NCI-H82 treated with DMSO at 0.1 percent for 48 hours (cell line): ENCODE measurements at regions not wholly inside any gene's neighbourhood (a gene's known extent, or its start where the extent isn't known, plus 50 kb on each side); places are given as distances from the start of the nearest gene placed in this dataset.
A peak's percentile ranks its signal among the peaks of the same experiment; 100 is the strongest.

Source experiments
- DNase-seq: peaks from one replicate; lab custom pipeline; 2025; ENCODE audit not compliant: unreplicated experiment; lab: John Stamatoyannopoulos, UW

- DNase-seq: no peak
Measured at GRCh38 chr20:20832715-20833114, 120.3 kb upstream of the RALGAPA2 start.

DNA sequence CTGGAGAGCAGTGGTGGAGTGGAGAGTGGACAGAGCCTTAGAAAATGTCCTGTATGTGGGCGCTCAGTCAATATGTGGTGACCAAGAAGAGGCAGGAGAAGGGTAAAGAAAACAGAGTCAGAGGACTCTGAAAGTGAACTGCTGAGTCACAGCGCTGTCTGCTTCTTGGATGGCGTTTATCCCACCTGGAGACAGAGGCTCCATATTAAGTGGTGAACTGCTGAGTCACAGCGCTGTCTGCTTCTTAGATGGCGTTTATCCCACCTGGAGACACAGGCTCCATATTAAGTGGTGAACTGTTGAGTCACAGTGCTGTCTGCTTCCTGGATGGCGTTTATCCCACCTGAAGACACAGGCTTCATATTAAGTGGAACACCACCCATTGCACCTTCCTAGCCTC, 119.3 kb upstream of the RALGAPA2 start:
- DNase-seq: no peak

DNA sequence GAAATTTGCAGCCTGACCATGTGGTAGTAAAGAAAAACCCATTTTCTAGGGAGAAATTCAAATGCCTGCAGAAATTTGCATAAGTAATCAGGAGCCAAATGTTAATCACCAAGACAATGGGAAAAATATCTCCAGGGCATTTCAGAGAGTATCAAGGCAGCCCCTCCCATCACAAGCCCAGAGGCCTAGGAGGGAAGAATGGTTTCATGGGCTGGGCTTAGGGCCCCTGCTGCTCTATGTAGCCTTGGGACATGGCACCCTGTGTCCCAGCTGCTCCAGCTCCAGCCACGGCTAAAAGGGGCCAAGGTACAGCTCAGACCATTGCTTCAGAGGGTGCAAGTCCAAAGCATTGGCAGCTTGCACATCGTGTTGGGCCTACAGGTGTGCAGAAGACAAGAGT, 117.2 kb upstream of the RALGAPA2 start:
- no peak for DNase-seq

GRCh38 chr20:20827992-20828597, 115.7 kb upstream of the RALGAPA2 start:
- no peak for DNase-seq

DNA sequence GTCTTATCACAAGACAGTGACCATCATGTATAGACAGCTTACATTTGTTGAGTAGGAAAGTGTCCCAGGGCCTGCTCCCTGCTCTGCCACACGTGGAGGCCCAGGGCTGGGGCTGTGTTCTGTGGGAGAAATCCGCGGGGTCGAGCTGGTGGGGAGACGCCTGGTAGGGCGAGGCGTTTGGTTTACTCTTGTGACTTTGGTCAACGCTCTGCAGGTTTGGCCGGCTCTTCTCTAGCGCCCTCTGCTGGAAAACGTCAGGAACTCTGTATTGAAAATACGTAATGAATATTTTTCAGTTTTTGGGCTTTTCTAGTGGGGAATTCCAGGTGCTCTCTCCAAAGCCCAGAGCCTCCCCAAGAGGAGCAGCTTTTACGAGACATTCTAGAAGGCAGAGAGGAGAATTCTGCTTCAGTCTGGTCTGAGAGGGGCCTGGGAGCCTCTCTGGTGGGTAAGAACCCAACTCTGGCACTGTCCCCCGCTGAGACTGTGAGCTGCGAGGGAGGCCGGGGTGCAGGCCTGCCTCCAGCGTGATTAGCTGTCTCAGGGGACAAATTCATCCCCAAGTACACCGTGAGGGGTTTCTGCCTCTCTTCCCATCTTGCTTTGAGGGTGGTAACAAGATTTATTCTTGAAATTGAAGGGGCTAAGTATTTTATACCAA, 112.6 kb upstream of the RALGAPA2 start:
- DNase-seq: peak; percentile 43

DNA sequence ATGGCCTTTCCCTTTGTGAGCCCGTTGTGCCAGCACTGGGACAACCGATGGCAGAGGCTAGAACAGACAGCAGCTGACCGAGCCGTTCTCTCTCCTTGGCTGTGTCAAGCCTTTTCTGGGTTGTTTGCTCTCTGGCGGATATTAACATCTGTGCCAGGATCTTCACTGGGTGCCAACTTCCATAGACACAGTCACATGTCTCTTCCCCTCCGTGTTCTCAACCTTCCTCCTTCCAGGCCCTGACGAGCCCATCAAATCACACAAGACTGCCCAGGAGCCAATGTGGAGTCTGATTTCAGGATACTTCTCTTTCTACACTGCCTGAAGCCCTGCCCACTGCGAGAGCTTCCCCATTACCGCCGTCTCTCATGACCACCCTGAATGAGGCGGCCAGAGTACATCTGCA, 111.0 kb upstream of the RALGAPA2 start:
- no peak for DNase-seq

DNA sequence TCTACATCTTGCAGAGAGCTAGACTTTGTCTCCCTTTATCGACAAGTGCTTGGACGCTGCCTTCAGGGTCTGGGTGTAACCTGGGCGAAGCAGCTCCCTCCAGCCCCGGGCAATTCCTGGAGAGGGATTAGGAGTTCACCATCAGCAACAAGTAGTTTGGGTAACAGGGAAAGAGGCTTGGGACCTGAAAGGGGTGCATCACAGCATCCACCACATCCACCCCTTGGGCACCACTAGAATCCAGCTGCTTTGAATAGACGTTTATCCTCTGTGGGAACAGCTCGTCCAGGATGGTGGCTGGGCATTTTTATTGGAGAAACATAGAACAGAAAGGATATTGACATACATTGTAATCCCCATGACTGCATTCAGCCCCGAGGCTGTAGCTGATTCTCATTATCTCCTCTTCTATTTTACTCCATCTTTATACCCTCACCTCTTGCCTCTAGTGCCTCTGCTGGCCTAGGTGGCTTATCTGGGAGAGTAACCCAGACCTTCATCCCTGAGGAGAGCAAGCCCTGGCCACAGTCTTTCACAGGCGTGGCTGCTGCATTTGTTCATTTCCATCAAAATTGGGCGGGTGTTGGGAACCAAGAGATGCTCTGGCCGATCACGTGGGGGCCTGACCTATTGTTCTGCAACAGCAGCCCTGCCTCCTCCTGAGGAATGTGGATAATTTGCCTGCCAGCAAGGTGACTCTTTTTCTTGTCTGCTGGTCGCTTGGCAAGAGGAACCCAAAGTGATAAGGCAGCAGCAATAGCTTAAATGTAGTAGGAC, 109.2 kb upstream of the RALGAPA2 start:
- no peak for DNase-seq

- no peak for DNase-seq
Measured at GRCh38 chr20:20820785-20821483, 108.5 kb upstream of the RALGAPA2 start.

GRCh38 chr20:20820104-20820503, 107.7 kb upstream of the RALGAPA2 start:
- peak; percentile 70 for DNase-seq

DNA sequence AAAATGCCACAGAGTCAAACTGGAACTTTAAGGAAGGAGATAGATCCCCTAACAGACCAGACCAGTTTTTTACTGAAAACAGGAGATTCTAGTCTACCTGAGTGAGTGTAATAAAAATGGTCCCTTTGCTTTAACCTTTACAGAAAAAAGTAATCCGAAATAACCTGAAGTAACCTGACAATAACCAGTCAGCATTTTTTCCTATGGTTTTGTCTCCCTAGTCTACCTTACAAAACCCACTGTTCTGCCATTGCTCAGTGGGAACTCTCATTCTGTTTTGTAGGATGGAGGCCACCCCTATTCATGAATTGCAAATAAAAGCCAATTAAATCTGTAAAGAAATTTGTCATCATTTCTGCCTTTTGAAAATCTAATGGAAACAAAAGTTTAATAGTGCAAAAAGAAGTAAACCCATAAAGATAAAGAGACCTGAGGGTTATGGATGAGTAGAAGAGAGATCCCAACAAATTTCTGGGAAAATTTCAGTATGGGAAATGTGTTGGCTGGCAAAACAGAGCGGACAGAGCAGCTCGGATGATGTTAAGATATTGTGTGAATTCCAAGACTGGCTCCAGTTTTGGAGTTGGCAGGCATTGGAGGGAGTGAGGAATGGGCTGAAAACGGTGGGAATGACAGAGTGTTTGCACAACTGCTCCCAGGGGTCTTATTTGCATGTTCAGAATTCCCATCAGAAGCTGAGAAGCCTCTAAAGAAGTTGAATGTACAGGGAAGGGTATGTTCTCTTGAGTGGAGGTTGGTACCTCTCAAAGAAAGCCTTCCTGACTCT, 104.7 kb upstream of the RALGAPA2 start:
- DNase-seq: no peak

GRCh38 chr20:20815711-20816455, 103.4 kb upstream of the RALGAPA2 start:
- no peak for DNase-seq

- no peak for DNase-seq
Measured at GRCh38 chr20:20814685-20815084, 102.2 kb upstream of the RALGAPA2 start.

GRCh38 chr20:20812136-20812535, 99.7 kb upstream of the RALGAPA2 start:
- no peak for DNase-seq

DNA sequence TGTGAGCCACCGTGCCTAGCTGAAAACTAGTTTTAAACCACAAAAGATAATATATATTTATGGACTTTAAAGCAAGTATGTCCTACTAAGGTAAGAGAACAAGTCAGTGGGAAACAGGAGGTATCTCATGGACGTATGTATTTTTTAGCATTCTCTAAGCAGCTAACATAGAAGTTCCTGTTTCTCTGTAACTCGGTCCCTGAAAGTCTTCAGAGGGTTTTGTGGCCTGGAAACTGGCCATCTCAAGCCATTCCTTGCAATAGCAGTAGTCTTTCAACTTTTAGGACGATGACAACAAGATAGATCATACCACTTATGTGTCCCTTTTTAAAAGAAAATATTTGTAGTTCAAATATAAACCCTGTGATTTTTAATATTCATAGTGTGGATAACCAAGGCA, 95.6 kb upstream of the RALGAPA2 start:
- no peak for DNase-seq

DNA sequence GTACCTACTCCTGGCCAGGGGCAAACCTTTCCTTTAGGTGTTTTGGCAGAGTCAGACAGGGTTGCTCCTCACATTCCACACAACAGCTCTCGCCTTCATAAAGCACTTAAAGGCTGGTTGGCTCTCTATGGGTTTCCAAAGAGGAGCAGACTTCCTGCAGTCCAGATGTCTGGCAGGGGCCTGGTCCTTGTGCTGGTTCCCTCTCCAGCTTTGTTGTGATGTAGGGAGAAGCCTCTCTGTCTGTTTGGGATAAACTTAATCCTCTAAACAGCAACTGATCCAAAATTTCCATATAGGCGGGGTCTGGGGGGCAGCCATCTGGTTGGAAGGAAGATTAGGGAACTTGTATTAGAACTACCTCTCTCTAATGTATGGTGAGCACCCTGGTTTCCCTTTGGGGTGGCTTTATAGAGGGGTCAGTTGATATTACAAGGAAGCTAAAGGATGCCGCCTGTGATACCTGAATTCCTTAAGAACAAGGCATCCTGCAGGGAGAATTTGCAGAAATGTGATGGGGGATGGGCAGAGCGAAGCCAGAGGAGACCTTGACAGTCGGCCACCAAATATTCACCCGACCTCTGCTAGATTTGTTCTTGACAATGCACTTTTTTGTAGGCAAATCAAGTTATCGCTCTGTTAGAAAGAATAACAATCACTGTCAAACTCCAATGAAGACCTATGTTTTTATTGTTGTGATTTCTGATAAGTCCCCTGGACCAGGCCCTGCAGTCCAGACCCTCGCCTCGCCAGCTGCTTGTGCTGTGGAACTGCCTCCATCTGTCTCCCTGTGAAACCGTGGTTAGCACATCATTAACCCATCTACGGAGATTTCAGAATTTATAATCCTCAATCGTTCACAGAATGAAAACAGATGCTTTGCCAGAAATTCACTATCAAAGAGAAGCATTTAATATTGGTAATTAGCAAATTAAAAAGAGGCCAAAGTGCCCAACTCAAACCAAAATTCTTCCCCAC, 94.0 kb upstream of the RALGAPA2 start:
- DNase-seq: peak; percentile 96

GRCh38 chr20:20803011-20803410, 90.6 kb upstream of the RALGAPA2 start:
- DNase-seq: no peak

- no peak for DNase-seq
Measured at GRCh38 chr20:20802328-20802727, 89.9 kb upstream of the RALGAPA2 start.

DNA sequence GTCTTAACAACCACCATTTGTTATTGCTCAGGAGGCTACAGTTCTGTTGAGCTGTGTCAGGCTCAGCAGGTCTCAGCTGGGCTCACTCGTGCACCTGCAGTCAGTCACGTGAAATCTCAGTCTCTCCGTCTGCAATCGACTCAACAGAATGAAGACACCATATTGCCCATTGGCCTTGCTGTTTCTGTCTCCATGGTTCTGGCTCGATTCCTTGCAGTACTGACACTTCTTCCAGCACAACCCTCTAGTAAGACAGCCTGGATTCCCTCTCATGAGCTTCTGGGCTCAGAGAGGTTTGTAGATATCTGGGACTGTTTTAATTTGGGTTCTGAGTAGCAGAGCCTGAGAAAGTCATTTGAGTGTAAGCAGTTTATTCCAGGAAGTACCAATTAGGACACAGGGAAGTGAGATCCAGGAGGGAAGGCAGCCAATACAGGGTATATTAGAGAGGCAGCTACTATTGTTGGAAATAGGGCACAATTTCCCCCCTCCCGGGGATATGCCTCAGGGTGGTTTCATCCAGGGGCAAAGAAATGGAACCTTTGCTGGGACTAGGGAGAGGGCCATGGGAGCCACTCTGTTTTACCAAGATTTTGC, 87.4 kb upstream of the RALGAPA2 start:
- no peak for DNase-seq
